ENCODE measurements at regions not wholly inside any gene's neighbourhood (a gene's known extent, or its start where the extent isn't known, plus 50 kb on each side); places are given as distances from the start of the nearest gene placed in this dataset. TPM values are rescaled to one million over a fixed set of nuclear protein-coding genes. Genes with fewer than 3 reads are reported as not detected.

Small RNA genes lying in the stretch of these regions (small RNA-seq; reads per million reads assigned to genes)
- gene NCSTNP1 (ENCODE audit: low replicate concordance): not detected
- gene RF00026 (ENCODE audit: low replicate concordance): not detected

All from GM23338 (cell line).